ENCODE measurements at regions not wholly inside any gene's neighbourhood (a gene's known extent, or its start where the extent isn't known, plus 50 kb on each side); places are given as distances from the start of the nearest gene placed in this dataset.

GRCh38 chr1:114340892-114341291 lies 170.1 kb downstream of the TRIM33 start:
- TF ChIP-seq CTCF (IDR thresholded peaks at IDR 0.05) (no peak), POLR2A (IDR thresholded peaks at IDR 0.05) (no peak)
